Keratinocyte (primary cell): ENCODE measurements at regions not wholly inside any gene's neighbourhood (a gene's known extent, or its start where the extent isn't known, plus 50 kb on each side); places are given as distances from the start of the nearest gene placed in this dataset.

Experiments used
- DNase-seq: peaks from one replicate; pipeline ENCODE4 v3.0.0-alpha.2; 2011; ENCODE audit warnings: low read depth, missing footprints, low spot score
- FAIRE-seq: peaks from 2 replicates; lab custom pipeline; 2011; peaks lifted over from hg19 to GRCh38; lab: Jason Lieb, UNC
- H2AFZ ChIP-seq: 2 replicates; pipeline ENCODE4 v1.6.0; 2012; ENCODE audit warnings: low read length, control low read depth, inconsistent platforms; ENCODE audit not compliant: control insufficient read depth
- H3K27ac ChIP-seq: 2 replicates; pipeline ENCODE4 v1.5.1; 2011; ENCODE audit warnings: low read length; ENCODE audit not compliant: control insufficient read depth, insufficient read depth
- H3K27me3 ChIP-seq: 3 replicates; pipeline ENCODE4 v1.6.0; 2011; ENCODE audit warnings: low read length; ENCODE audit not compliant: control insufficient read depth, insufficient read depth; ENCODE audit errors: extremely low read depth
- H3K36me3 ChIP-seq, 2 experiments: 2 replicates in 1 of 2; 3 replicates in 1 of 2; pipeline ENCODE4 v1.5.1; 2011; ENCODE audit warnings: low read length in 2 of 2, mild to moderate bottlenecking in 1 of 2; ENCODE audit not compliant: control insufficient read depth in 2 of 2, insufficient read depth in 2 of 2; ENCODE audit errors: extremely low read depth in 1 of 2
- H3K4me1 ChIP-seq: 3 replicates; pipeline ENCODE4 v1.5.1; 2011; ENCODE audit warnings: low read length; ENCODE audit not compliant: control insufficient read depth, insufficient read depth; ENCODE audit errors: extremely low read depth
- H3K4me2 ChIP-seq: 3 replicates; pipeline ENCODE4 v1.6.0; 2011; ENCODE audit warnings: low read depth, low read length; ENCODE audit not compliant: control insufficient read depth, insufficient read depth; ENCODE audit errors: extremely low read depth
- H3K4me3 ChIP-seq, 3 experiments: fragments of 200-600 bp in 1 of 3; sonication (generic) in 1 of 3; 2 replicates in 2 of 3; 3 replicates in 1 of 3; pipeline ENCODE4 v1.5.1; 2011 to 2016; ENCODE audit warnings: low read length in 3 of 3, mild to moderate bottlenecking in 3 of 3, control low read depth in 2 of 3, inconsistent platforms in 1 of 3, low read depth in 1 of 3, mixed read lengths in 1 of 3, mixed run types in 1 of 3, moderate library complexity in 1 of 3; ENCODE audit not compliant: control insufficient read depth in 2 of 3, insufficient read depth in 2 of 3; ENCODE audit errors: extremely low read depth in 1 of 3
- H3K79me2 ChIP-seq: 2 replicates; pipeline ENCODE4 v1.6.0; 2012; ENCODE audit warnings: low read length; ENCODE audit not compliant: control insufficient read depth, insufficient read depth
- H3K9ac ChIP-seq: 3 replicates; pipeline ENCODE4 v1.6.0; 2011; ENCODE audit warnings: low read length; ENCODE audit not compliant: control insufficient read depth, insufficient read depth; ENCODE audit errors: extremely low read depth
- H3K9me1 ChIP-seq: 3 replicates; pipeline ENCODE4 v1.6.0; 2011; ENCODE audit warnings: low read length; ENCODE audit not compliant: control insufficient read depth, insufficient read depth; ENCODE audit errors: extremely low read depth
- H3K9me3 ChIP-seq: 2 replicates; pipeline ENCODE4 v1.5.1; 2012; ENCODE audit warnings: low read depth, low read length; ENCODE audit not compliant: control insufficient read depth
- H4K20me1 ChIP-seq: 3 replicates; pipeline ENCODE4 v1.6.0; 2011; ENCODE audit warnings: low read length; ENCODE audit not compliant: control insufficient read depth, insufficient read depth; ENCODE audit errors: extremely low read depth
- EZH2 ChIP-seq: IDR thresholded peaks from one replicate; pipeline ENCODE4 v1.6.1; 2012; ENCODE audit warnings: inconsistent platforms, mild to moderate bottlenecking, low read length, moderate library complexity
- dilution Hi-C: fragments of 300-500 bp; cut with MboI; formaldehyde crosslinking; loops from one replicate; pipeline ENCODE4 v1.7.0; 2020; ENCODE audit warnings: low sequenced_read_pairs; ENCODE audit not compliant: extremely low pct_ligation_motif_present
- TF ChIP-seq, protein P1 (sequence below), 3 experiments: IDR thresholded peaks in 1 of 3; conservative IDR thresholded peaks in 1 of 3; optimal IDR thresholded peaks in 1 of 3; 2 replicates in 2 of 3; 3 replicates in 1 of 3; pipeline versions ENCODE3 to v1.5.1; 2011; ENCODE audit warnings: low read length in 3 of 3, mild to moderate bottlenecking in 3 of 3, moderate library complexity in 2 of 3, control low read depth in 1 of 3, inconsistent platforms in 1 of 3; ENCODE audit not compliant: insufficient read depth in 2 of 3; ENCODE audit errors: extremely low read depth in 1 of 3

- no peak overlapping the region for H3K9ac ChIP-seq
- no peaks in the 10 kb centered on the region for H3K27me3 ChIP-seq
- no peak overlapping the region for H2AFZ ChIP-seq
- no peak for FAIRE-seq
- no peaks in the 10 kb centered on the region for H3K79me2 ChIP-seq
- no peaks in the 10 kb centered on the region for H4K20me1 ChIP-seq
- H3K9me3 ChIP-seq: no peaks in the 10 kb centered on the region
- no peak overlapping the region for H3K27ac ChIP-seq
- no peak overlapping the region for H3K4me3 ChIP-seq
- no peak for DNase-seq
- no peak overlapping the region for H3K4me2 ChIP-seq
- H3K36me3 ChIP-seq: no peaks in the 10 kb centered on the region
- TF ChIP-seq, protein P1, sequence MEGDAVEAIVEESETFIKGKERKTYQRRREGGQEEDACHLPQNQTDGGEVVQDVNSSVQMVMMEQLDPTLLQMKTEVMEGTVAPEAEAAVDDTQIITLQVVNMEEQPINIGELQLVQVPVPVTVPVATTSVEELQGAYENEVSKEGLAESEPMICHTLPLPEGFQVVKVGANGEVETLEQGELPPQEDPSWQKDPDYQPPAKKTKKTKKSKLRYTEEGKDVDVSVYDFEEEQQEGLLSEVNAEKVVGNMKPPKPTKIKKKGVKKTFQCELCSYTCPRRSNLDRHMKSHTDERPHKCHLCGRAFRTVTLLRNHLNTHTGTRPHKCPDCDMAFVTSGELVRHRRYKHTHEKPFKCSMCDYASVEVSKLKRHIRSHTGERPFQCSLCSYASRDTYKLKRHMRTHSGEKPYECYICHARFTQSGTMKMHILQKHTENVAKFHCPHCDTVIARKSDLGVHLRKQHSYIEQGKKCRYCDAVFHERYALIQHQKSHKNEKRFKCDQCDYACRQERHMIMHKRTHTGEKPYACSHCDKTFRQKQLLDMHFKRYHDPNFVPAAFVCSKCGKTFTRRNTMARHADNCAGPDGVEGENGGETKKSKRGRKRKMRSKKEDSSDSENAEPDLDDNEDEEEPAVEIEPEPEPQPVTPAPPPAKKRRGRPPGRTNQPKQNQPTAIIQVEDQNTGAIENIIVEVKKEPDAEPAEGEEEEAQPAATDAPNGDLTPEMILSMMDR (optimal IDR thresholded peaks at IDR 0.05 in 1 of 3, IDR thresholded peaks at IDR 0.05 in 1 of 3, conservative IDR thresholded peaks at IDR 0.05 in 1 of 3; ENCODE audit: extremely low read depth in 1 of 3, insufficient read depth in 2 of 3, low read length in 3 of 3): no peak
- TF ChIP-seq EZH2: no peak
- H3K9me1 ChIP-seq: no peaks in the 10 kb centered on the region
- dilution Hi-C loops: no loop called here
- no peaks in the 10 kb centered on the region for H3K4me1 ChIP-seq
Measured at GRCh38 chr6:145169726-145170224, 565.5 kb downstream of the EPM2A start.

- H3K4me1 ChIP-seq: no peaks in the 10 kb centered on the region
- FAIRE-seq: no peak
- H3K27ac ChIP-seq: no peak overlapping the region
- H3K4me3 ChIP-seq: no peak overlapping the region
- dilution Hi-C loops: no loop called here
- no peak for DNase-seq
- H3K9me3 ChIP-seq: no peaks in the 10 kb centered on the region
- no peaks in the 10 kb centered on the region for H3K27me3 ChIP-seq
- H3K4me2 ChIP-seq: no peak overlapping the region
- no peaks in the 10 kb centered on the region for H3K79me2 ChIP-seq
- no peak for TF ChIP-seq EZH2
- TF ChIP-seq, protein P1 (optimal IDR thresholded peaks at IDR 0.05 in 1 of 3, IDR thresholded peaks at IDR 0.05 in 1 of 3, conservative IDR thresholded peaks at IDR 0.05 in 1 of 3; ENCODE audit: extremely low read depth in 1 of 3, insufficient read depth in 2 of 3, low read length in 3 of 3): no peak
- no peaks in the 10 kb centered on the region for H3K9me1 ChIP-seq
- H4K20me1 ChIP-seq: no peaks in the 10 kb centered on the region
- no peak overlapping the region for H3K9ac ChIP-seq
- H2AFZ ChIP-seq: no peak overlapping the region
- H3K36me3 ChIP-seq: no peaks in the 10 kb centered on the region
Measured at GRCh38 chr6:145175470-145175869, 559.9 kb downstream of the EPM2A start.
